ENCODE measurements at regions not wholly inside any gene's neighbourhood (a gene's known extent, or its start where the extent isn't known, plus 50 kb on each side); places are given as distances from the start of the nearest gene placed in this dataset.

- no peak for DNase-seq (ENCODE audit: low spot score)
Measured at GRCh38 chr12:89992668-89993451, 284.2 kb upstream of the ATP2B1 start.

DNA sequence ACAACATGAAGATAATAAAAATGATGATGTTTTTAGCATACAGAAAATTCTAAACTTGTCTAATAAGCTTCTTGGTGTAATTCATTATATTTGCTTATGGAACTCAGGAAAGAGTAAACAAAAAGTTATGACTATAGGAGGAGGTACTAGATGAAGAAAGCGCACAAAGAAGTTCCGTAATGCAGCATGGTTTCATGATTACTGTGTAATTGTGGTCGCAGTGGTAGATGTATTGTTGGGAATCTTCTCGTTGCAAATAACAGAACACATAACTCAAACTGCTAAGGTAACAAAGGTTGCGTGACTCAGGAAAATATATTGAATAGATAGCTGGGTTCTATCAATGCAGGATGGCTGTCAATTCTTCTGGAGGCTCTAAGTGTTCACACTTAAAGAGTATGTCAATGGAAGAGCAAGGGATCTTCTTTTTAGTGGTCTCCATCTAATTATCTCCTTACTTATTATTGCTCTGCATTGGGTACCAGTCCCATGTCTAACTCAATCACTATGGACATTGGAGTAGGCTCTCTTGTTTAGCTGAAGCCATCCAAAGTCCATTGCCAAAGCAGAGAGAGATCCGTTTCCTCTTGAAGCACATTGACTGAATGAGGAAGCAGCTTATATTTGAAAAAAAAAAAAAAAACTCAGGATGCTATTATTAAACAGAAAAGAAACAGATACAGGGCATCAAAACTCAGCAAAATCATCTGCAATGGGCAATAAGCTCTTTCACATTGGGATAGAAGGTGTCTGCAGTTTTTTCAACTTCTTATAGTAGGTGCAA, 283.4 kb upstream of the ATP2B1 start:
- no peak for DNase-seq (ENCODE audit: low spot score)

DNA sequence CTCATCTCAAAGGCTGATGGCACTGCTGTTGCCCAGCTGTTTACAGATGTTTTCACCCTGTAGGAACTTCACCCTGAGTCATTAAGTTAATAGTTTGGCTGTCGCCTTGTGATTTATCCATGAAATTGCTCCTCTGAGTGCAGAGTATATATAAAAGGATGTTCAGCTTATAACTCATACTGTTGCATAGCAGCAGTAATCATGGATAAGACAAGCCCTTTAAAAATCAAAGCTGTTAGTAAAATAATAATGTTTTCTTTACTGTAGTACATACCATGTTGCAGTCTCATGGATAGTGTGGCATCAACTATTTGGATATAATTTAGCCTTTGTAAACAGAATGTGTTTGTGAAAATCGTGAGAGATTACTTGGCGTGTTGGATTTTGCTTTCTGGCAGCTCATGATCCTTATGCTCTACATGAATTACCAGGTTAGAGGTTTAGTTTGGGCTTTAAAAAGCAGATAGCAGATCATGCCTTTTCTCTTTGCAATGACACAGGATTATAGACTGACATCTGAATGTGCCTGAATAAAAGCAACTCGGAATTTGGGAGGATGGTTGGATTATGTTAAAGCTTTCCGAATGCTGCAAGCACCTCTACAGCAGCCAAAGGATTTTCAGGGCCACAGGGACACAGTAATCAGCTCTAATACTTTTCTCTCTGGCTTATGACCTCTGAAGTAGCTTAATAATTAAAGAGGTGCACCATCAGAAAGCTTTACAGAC, 279.7 kb upstream of the ATP2B1 start:
- DNase-seq (ENCODE audit: low spot score), result no peak

DNA sequence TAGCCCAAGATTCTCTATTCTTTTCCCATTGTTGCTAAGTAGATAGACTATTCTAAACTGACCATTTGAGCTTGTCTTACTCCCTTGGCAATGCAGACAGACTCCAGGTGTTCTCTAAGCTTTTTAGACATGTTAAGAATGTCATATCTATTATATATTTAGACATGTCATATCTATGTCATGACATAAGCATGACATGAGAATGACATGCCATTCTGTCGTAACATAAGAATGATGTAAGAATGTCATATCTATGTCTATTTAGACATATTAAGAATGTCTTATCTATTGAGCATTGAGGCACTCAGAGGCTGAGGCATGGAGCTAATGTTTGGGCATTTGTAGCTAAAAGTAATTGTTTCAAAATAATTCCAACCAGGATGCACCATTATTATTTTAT, 277.3 kb upstream of the ATP2B1 start:
- no peak for DNase-seq (ENCODE audit: low spot score)

DNA sequence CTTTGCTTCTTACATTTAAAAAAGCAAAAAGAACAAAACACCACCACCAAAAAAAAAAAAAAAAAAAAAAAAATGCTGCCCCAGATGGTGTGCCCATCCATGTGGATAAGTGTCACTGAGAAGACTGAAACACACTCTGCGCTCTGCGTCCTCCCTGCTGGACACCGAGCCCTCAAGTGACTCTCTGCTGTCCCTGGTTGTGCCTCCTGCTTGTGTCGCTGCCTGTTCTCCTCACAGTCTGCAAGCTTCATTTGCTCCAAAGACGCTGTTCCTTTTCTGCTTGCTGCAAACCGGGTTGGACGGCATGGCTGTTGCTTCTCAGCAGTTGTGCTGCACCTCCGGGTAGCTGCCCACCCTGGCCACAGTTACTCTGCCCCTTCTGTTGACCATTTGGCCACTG, 276.2 kb upstream of the ATP2B1 start:
- DNase-seq (ENCODE audit: low spot score), result no peak

GRCh38 chr12:89983622-89984021, 275.0 kb upstream of the ATP2B1 start:
- no peak for DNase-seq (ENCODE audit: low spot score)

DNA sequence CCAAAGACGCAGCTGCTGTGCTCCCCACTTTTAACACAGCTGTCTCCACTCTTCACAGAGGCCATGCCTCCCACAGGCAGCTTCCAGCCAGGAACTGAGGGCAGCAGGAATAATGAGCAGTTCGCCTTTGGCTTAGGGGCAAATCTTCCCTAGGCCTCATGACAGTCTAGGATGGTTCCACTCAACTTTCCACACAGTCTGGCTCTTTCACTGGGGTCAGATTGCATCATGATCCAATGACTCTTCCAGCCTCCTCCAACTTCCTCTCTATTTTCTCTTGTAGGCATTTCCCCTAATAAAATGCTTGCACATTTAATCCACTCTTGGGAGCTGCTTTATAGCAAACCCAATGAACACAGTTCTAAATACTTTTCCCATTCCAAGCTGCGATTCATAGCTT, 271.6 kb upstream of the ATP2B1 start:
- no peak for DNase-seq (ENCODE audit: low spot score)

DNA sequence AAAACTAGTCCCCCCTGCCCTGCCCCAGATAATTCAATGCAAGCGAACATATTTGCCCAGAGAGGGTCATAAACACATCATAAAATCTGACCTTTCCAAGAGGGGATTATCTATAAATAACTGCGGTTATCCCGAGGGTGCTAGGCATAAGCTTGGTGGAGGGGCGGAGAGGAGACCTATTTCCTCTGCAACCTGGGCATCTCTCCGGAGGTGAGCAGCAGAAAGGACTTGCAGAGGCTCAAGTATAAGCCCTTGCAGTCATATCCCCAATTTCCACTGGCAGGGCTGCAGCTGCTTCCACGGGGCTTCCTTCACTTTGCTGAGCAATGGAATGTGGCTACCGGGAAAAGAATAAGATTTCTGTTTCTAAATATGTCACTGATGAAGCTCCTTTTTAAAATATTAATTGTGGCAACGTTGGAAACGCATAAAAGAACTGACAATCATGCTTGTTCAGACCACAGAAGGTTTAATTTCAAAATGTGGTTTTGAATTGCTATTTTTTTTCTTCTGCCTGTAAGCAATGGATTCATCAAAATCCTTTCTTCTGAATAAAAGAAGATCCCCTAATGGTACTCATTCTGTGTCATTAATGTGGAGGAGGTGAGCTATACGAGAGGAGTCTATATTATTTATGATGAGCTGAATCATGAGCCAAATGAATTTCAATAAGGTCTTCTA, 268.9 kb upstream of the ATP2B1 start:
- DNase-seq (ENCODE audit: low spot score), result no peak

DNA sequence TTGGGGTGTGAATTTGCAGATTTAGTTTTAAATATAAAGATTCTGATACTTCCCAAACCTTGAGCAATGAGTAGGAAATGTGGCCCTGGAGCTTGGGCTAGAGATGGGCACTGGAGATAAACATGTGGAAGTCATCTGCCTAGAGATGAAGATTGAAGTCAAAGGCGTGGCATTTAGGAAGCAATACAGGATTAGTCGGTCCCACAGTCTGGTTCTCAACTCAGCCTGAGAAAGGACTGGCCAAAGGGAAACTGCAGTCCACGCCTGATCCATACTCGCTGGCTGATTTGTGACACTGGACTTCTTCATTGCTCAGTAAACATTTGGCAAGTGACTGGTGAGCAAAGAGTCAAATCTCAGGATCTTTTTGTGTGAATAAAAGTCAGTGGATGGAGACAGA, 268.2 kb upstream of the ATP2B1 start:
- no peak for DNase-seq (ENCODE audit: low spot score)

- no peak for DNase-seq (ENCODE audit: low spot score)
Measured at GRCh38 chr12:89975574-89975973, 266.9 kb upstream of the ATP2B1 start.

- DNase-seq (ENCODE audit: low spot score), result no peak
Measured at GRCh38 chr12:89971880-89972279, 263.2 kb upstream of the ATP2B1 start.

DNA sequence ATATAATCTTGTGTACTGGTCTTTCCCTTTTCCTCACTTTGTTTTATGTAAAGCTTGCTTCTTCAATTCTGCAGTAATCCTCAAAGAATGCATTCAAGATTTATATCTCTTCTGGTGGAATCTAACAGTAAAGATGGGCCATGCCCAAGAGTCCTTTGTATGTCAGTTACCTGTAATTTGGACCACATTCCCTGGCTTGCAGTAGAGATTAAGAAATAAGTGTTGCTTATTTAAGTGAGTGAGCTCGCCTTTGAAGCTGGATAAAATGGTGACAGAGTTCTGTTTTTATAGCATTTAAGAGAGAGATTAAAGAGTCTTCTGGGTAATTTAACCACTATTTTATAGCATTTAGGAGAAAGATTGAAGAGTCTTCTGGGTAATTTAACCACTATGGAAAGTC, 262.1 kb upstream of the ATP2B1 start:
- DNase-seq (ENCODE audit: low spot score), result no peak

- no peak for DNase-seq (ENCODE audit: low spot score)
Measured at GRCh38 chr12:89969093-89969492, 260.5 kb upstream of the ATP2B1 start.

- DNase-seq (ENCODE audit: low spot score), result no peak
Measured at GRCh38 chr12:89968151-89968700, 259.6 kb upstream of the ATP2B1 start.

DNA sequence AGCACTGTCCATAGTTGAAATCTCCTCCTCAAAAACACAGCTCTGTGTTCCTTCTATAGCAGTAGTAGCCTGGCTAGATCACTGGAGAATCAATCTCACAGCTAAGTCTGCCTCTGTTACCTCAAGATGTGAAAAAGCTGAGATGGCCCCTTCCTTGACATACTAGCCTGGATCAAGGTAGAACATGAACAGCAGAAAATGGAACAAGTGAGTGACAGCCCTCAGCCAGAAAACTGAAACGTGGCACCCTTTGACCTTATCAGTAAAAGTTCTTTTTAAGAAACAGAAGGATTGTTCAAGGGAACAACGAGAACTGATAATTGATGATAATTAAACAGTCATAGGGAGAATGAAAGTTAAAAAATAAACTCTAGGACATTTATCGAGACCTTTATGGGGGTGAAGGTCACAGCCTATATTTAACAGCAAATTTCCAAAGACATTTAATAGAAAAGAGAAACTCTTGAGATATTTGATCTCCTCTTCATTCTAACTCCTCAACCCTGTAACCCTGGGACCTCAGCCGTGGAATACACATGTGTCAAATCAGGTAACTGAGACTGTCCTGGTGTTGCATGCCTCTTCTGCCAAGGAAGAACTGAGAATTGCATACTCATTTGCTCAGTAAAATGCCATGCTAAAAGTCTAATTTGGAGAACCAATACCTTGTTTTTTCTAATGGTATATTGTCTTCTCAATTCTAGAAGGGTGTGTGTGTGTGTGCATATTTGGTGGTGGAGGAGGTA, 258.0 kb upstream of the ATP2B1 start:
- DNase-seq (ENCODE audit: low spot score), result no peak

DNA sequence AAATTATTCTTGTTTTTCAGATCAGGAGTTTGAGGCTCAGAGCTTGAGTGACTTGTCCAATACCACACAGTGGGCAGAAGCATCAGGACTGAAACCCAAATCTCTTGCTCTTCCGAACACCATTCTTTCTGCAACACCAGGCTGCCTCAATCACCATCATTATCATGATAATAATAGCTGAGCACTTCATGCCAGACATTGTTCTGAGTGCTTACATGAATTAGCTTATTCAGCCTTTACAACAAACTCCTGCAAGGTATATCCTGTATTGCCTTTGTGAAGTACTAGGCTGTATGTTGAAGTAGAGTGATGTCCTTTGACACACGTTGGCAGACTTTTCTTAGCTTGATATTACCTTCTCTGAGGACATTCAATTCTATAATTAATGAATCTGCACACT, 257.4 kb upstream of the ATP2B1 start:
- DNase-seq (ENCODE audit: low spot score), result no peak

GRCh38 chr12:89962648-89963047, 254.0 kb upstream of the ATP2B1 start:
- DNase-seq (ENCODE audit: low spot score), result no peak

GRCh38 chr12:89960607-89961394, 252.2 kb upstream of the ATP2B1 start:
- no peak for DNase-seq (ENCODE audit: low spot score)

DNA sequence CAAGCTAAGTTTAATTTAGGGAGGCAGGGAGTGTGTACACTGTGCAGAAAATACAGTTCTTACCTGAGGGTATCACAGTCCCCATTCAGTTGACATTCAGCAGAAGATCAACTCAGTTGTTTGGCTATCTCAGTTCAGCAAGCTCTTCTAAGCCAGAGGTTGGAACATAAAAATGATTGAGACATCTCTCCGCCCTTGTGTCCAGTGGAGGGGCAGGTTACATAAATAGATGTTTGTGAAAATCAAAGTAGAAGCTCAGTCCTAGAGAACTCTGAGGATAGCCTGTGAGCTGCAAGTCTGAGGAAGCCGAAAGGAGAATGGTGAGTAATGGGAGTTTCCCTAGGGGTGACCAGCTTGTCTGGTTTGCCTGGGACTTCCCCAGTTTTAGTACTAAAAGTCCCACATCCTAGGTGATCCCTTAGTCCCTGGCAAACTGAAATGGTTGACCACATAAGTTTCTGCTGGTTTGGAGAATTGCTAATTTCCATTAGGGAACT, 251.4 kb upstream of the ATP2B1 start:
- no peak for DNase-seq (ENCODE audit: low spot score)

DNA sequence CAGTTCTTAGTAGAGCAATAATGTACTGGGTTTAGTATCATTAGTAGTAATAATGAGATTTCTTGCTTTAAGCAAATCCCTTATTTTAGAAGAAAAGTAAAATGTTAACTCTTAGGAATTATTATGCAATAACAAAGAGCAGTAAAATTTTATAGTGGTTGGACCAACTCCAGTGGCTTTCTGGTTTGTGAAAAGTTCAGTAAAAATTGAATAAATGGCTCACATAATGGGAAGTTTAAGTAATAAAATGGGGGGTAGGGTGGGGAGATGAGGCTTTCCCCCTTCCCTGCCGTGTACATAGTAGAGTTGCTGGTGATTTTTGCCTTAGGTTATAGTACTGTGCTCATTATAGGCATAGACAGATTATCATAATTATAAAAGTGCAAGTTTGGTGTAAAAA, 250.5 kb upstream of the ATP2B1 start:
- no peak for DNase-seq (ENCODE audit: low spot score)

Measured in HuH-7.5 (cell line).